ENCODE measurements at regions not wholly inside any gene's neighbourhood (a gene's known extent, or its start where the extent isn't known, plus 50 kb on each side); places are given as distances from the start of the nearest gene placed in this dataset.

- DNase-seq (ENCODE audit: low spot score), result no peak
- TF ChIP-seq CTCF (IDR thresholded peaks at IDR 0.05; ENCODE audit: extremely low read depth, insufficient read depth, missing control alignments), result no peak
- in situ Hi-C loops (cut with MboI; ENCODE audit: low pct_unique_long_range_greater_than_20kb, low sequenced_read_pairs, unreplicated experiment), result no loop called here
Observed at GRCh38 chr5:162231522-162231921, 163.9 kb downstream of the GABRG2 start.

GRCh38 chr5:162240734-162241133 lies 173.2 kb downstream of the GABRG2 start:
- in situ Hi-C loops (cut with MboI; ENCODE audit: low pct_unique_long_range_greater_than_20kb, low sequenced_read_pairs, unreplicated experiment), result no loop called here
- no peak for DNase-seq (ENCODE audit: low spot score)
- no peak for TF ChIP-seq CTCF (IDR thresholded peaks at IDR 0.05; ENCODE audit: extremely low read depth, insufficient read depth, missing control alignments)

GRCh38 chr5:162242416-162242815 lies 174.8 kb downstream of the GABRG2 start:
- no peak for DNase-seq (ENCODE audit: low spot score)
- no peak for TF ChIP-seq CTCF (IDR thresholded peaks at IDR 0.05; ENCODE audit: extremely low read depth, insufficient read depth, missing control alignments)
- in situ Hi-C loops (cut with MboI; ENCODE audit: low pct_unique_long_range_greater_than_20kb, low sequenced_read_pairs, unreplicated experiment), result no loop called here

- no peak for DNase-seq (ENCODE audit: low spot score)
- in situ Hi-C loops (cut with MboI; ENCODE audit: low pct_unique_long_range_greater_than_20kb, low sequenced_read_pairs, unreplicated experiment), result no loop called here
- no peak for TF ChIP-seq CTCF (IDR thresholded peaks at IDR 0.05; ENCODE audit: extremely low read depth, insufficient read depth, missing control alignments)
Observed at GRCh38 chr5:162243651-162244050, 176.1 kb downstream of the GABRG2 start.

- peak; percentile 7 for DNase-seq (ENCODE audit: low spot score)
- in situ Hi-C loops (cut with MboI; ENCODE audit: low pct_unique_long_range_greater_than_20kb, low sequenced_read_pairs, unreplicated experiment), result no loop called here
- TF ChIP-seq CTCF (IDR thresholded peaks at IDR 0.05; ENCODE audit: extremely low read depth, insufficient read depth, missing control alignments), result peak; percentile 41
Observed at GRCh38 chr5:162248107-162248713, 180.6 kb downstream of the GABRG2 start.

- in situ Hi-C loops (cut with MboI; ENCODE audit: low pct_unique_long_range_greater_than_20kb, low sequenced_read_pairs, unreplicated experiment), result no loop called here
- no peak for TF ChIP-seq CTCF (IDR thresholded peaks at IDR 0.05; ENCODE audit: extremely low read depth, insufficient read depth, missing control alignments)
- no peak for DNase-seq (ENCODE audit: low spot score)
Observed at GRCh38 chr5:162256711-162257110, 189.1 kb downstream of the GABRG2 start.
